ENCODE measurements at regions not wholly inside any gene's neighbourhood (a gene's known extent, or its start where the extent isn't known, plus 50 kb on each side); places are given as distances from the start of the nearest gene placed in this dataset.

DNA sequence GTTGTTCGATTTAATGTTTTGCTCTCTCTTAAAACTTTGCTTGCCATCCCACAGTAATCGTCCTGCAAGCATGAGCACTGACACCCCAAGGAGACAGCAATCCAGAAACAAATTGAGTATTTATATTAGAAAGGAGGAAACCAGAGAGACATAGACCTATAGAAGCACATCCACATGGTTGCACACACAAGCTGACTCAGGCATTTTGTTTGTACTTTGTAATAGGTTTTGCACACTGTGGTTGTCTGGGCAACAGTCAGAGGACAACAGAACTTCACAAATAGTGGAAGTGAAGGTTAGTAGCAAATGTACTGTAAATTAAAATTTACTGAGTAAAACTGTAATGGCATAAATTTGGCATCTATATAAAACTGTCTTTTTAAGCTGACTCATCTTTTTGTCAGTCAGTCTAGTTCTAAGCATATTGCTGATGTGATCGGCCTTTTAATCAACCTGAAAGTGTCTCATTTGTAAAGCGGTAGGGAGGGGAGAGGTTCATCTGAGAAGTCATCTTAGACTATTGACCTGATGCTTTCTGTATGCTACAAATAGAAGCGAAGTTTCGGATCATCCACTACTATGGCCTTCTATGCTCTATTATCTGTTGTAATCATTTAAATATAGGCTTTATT, 1624.7 kb downstream of the ARAP2 start:
- no peak for DNase-seq
- Mint-ChIP-seq H3K27me3 (ENCODE audit: insufficient read depth) (no peaks in the 10 kb centered on the region), H3K27ac (no peak overlapping the region)

DNA sequence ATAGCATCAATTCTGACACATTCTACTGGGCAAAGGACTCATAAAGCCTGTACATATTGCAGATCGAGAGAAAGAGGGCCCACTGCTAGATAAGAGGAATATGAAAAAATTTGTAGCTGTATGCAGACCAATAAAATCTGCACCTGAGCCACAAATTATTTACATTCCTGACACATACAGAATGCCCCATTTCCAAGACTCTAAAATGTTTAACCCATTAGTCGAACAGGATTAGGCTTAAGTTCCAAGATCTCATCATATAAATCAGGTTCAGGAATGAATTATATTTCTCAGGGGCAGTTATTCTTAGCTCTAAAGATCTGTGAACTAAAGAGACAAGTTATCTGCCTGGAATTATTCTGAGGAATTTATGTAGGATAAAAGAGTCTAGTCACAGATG, 1615.8 kb downstream of the ARAP2 start:
- Mint-ChIP-seq H3K4me1 (ENCODE audit: low read depth) (no peaks in the 10 kb centered on the region), H3K27ac (no peak overlapping the region)
- TF ChIP-seq, protein P1, sequence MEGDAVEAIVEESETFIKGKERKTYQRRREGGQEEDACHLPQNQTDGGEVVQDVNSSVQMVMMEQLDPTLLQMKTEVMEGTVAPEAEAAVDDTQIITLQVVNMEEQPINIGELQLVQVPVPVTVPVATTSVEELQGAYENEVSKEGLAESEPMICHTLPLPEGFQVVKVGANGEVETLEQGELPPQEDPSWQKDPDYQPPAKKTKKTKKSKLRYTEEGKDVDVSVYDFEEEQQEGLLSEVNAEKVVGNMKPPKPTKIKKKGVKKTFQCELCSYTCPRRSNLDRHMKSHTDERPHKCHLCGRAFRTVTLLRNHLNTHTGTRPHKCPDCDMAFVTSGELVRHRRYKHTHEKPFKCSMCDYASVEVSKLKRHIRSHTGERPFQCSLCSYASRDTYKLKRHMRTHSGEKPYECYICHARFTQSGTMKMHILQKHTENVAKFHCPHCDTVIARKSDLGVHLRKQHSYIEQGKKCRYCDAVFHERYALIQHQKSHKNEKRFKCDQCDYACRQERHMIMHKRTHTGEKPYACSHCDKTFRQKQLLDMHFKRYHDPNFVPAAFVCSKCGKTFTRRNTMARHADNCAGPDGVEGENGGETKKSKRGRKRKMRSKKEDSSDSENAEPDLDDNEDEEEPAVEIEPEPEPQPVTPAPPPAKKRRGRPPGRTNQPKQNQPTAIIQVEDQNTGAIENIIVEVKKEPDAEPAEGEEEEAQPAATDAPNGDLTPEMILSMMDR (IDR thresholded peaks at IDR 0.05) = no peak

More for the DNA sequence above, 1624.7 kb downstream of the ARAP2 start:
- Mint-ChIP-seq H3K4me3 (no peak overlapping the region), H3K4me1 (ENCODE audit: low read depth) (no peaks in the 10 kb centered on the region), H3K9me3 (peaks cover 8% of the 10 kb centered on the region), H3K36me3 (ENCODE audit: low read depth) (no peaks in the 10 kb centered on the region)
- TF ChIP-seq, protein P1 (IDR thresholded peaks at IDR 0.05) = no peak

DNA sequence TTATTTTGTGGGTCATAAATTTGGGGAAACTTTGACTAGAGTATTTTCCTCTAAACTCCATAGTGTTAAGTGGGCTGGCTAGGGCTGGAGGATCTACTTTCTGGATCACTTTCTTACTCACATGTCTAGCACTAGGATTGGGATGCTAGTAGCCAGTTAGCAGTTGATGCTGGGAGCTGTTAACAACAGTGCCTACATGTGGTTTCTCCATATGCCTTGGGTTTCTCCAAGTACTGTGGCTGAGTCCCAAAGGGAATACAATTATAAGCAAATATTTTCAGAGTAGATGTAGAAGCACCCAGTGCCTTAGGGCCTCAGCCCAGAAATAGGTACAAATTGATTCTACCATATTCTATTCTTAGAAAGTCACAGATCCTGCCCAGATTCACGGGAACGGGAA, 1614.9 kb downstream of the ARAP2 start:
- no peaks in the 10 kb centered on the region for H3K4me1 Mint-ChIP-seq (ENCODE audit: low read depth)
- peaks cover 28% of the 10 kb centered on the region for H3K9me3 Mint-ChIP-seq
- no peak overlapping the region for H3K4me3 Mint-ChIP-seq
- H3K36me3 Mint-ChIP-seq (ENCODE audit: low read depth) = no peaks in the 10 kb centered on the region
- no peak for DNase-seq
- TF ChIP-seq, protein P1 (IDR thresholded peaks at IDR 0.05) = no peak
- H3K27ac Mint-ChIP-seq = no peak overlapping the region
- H3K27me3 Mint-ChIP-seq (ENCODE audit: insufficient read depth) = no peaks in the 10 kb centered on the region

More for the DNA sequence above, 1615.8 kb downstream of the ARAP2 start:
- H3K4me3 Mint-ChIP-seq = no peak overlapping the region
- no peaks in the 10 kb centered on the region for H3K36me3 Mint-ChIP-seq (ENCODE audit: low read depth)
- H3K9me3 Mint-ChIP-seq = peaks cover 28% of the 10 kb centered on the region
- H3K27me3 Mint-ChIP-seq (ENCODE audit: insufficient read depth) = no peaks in the 10 kb centered on the region
- DNase-seq = no peak

DNA sequence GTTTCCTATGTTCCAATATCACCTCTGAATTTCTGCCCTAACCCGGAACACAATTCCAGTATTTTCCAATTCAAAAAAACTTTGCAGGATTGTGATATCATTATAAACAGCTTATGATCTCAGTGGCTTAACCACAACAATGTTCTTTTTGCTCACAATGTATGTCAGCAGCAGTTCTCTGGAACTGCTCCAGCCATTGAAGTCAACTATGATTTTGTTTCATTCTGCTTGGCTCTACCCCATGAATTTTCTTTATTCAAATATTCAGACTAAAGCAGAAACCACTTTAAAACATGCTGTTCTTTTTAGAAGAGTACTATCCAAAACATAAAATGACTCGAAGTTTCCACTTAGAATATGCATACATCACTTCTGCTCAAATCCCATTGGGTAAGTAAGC, 1611.1 kb downstream of the ARAP2 start:
- Mint-ChIP-seq H3K4me1 (ENCODE audit: low read depth) (no peaks in the 10 kb centered on the region), H3K27ac (no peak overlapping the region)

DNA sequence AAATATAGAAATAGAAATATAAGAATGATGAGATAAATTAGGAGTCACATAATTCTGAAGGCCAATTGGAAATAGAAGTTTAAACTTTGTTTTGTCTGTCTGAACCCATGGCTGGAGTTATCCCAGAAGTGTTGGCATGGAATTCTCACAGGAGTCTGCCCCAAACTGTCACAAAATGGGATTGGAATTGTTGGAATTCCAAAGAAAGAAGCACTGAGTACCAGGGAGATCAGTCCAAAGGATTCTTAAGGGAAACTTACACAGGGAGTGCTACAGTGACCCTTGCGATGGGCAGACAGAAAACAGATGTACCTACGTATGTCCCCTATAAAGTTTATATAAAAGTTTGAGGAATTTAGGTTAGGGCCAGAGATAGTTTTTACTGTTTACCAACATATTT, 1607.7 kb downstream of the ARAP2 start:
- TF ChIP-seq, protein P1 (IDR thresholded peaks at IDR 0.05) = no peak
- no peak overlapping the region for H3K4me3 Mint-ChIP-seq
- no peak for DNase-seq
- no peak overlapping the region for H3K27ac Mint-ChIP-seq
- no peaks in the 10 kb centered on the region for H3K27me3 Mint-ChIP-seq (ENCODE audit: insufficient read depth)
- no peaks in the 10 kb centered on the region for H3K4me1 Mint-ChIP-seq (ENCODE audit: low read depth)
- H3K36me3 Mint-ChIP-seq (ENCODE audit: low read depth) = no peaks in the 10 kb centered on the region
- peaks cover 14% of the 10 kb centered on the region; the same call in 1 of the 2 replicates for H3K9me3 Mint-ChIP-seq

More for the DNA sequence above, 1611.1 kb downstream of the ARAP2 start:
- no peak for DNase-seq
- Mint-ChIP-seq H3K9me3 (0 out of 2 replicates have a peak, but pooled peaks cover 10% of the 10 kb centered on the region), H3K36me3 (ENCODE audit: low read depth) (no peaks in the 10 kb centered on the region), H3K4me3 (no peak overlapping the region), H3K27me3 (ENCODE audit: insufficient read depth) (no peaks in the 10 kb centered on the region)
- TF ChIP-seq, protein P1 (IDR thresholded peaks at IDR 0.05) = no peak

All from HFFc6 (cell line).